ENCODE measurements at regions not wholly inside any gene's neighbourhood (a gene's known extent, or its start where the extent isn't known, plus 50 kb on each side); places are given as distances from the start of the nearest gene placed in this dataset.

DNA sequence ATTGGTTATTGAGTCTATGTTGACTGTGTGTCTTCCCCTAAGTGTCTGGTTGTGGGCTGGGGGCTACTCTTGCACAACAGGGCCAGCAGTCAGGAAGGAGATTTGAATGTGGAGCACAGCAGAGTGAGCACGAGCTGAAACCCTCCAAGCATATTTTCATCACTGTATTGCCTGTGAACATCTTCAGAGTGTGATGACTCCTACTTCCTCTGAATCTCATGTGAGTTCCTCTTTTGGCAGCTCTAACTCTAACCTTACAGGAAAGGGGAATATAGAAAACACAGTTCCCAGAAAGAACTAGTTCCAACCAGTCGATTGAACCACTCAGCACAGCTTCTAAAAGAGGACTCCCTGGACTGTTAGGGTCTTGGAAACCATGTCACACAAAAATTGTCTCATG is 211.6 kb downstream of the RAP2B start:
- TF ChIP-seq, protein P1, sequence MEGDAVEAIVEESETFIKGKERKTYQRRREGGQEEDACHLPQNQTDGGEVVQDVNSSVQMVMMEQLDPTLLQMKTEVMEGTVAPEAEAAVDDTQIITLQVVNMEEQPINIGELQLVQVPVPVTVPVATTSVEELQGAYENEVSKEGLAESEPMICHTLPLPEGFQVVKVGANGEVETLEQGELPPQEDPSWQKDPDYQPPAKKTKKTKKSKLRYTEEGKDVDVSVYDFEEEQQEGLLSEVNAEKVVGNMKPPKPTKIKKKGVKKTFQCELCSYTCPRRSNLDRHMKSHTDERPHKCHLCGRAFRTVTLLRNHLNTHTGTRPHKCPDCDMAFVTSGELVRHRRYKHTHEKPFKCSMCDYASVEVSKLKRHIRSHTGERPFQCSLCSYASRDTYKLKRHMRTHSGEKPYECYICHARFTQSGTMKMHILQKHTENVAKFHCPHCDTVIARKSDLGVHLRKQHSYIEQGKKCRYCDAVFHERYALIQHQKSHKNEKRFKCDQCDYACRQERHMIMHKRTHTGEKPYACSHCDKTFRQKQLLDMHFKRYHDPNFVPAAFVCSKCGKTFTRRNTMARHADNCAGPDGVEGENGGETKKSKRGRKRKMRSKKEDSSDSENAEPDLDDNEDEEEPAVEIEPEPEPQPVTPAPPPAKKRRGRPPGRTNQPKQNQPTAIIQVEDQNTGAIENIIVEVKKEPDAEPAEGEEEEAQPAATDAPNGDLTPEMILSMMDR (conservative IDR thresholded peaks at IDR 0.05 in 1 of 2, IDR thresholded peaks at IDR 0.05 in 1 of 2; ENCODE audit: low read depth in 1 of 2, low read length in 2 of 2) = no peak
- TF ChIP-seq EZH2 (IDR thresholded peaks at IDR 0.05; ENCODE audit: low read length, missing control alignments) = no peak

All from fibroblast of lung (primary cell).